RWPE1 (cell line): ENCODE measurements at regions not wholly inside any gene's neighbourhood (a gene's known extent, or its start where the extent isn't known, plus 50 kb on each side); places are given as distances from the start of the nearest gene placed in this dataset.

Experiments used
- CTCF ChIA-PET: fragments of 350-600 bp; sonication (Branson Sonifier 250); formaldehyde crosslinking; extraction: SDS; loops from one replicate; lab custom pipeline; 2021; lab: Yijun Ruan, JAX
- POLR2A ChIA-PET: fragments of 400-600 bp; formaldehyde crosslinking; extraction: SDS; loops from one replicate; lab custom pipeline; 2020; ENCODE audit warnings: antibody characterized with exemption; ENCODE audit not compliant: low non-redundant PET; lab: Yijun Ruan, JAX
- DNase-seq: peaks from one replicate; pipeline ENCODE4 v3.0.0; 2012; ENCODE audit warnings: low spot score
- H3K27ac ChIP-seq: fragments of 450-650 bp; 2 replicates; pipeline ENCODE4 v1.5.1; 2017
- CTCF ChIP-seq: fragments of 450-650 bp; conservative IDR thresholded peaks from 2 replicates; pipeline ENCODE4 v1.5.1; 2017; ENCODE audit warnings: low read depth, mild to moderate bottlenecking

- POLR2A ChIA-PET: no interaction called here
- no peak overlapping the region for H3K27ac ChIP-seq
- TF ChIP-seq CTCF: no peak
- DNase-seq: no peak
- CTCF ChIA-PET: no interaction called here
These were observed 276.7 kb upstream of the GRIA3 start for GRCh38 chrX:122907375-122907774.

- POLR2A ChIA-PET: no interaction called here
- no peak overlapping the region for H3K27ac ChIP-seq
- CTCF ChIA-PET: no interaction called here
- DNase-seq: no peak
- no peak for TF ChIP-seq CTCF
These were observed 273.4 kb upstream of the GRIA3 start for GRCh38 chrX:122910697-122911096.

GRCh38 chrX:122913134-122913533 is 270.9 kb upstream of the GRIA3 start:
- ChIA-PET POLR2A (no interaction called here), CTCF (interaction anchor here (0.7 kb wide), 1 partner anchor 279 kb away, joined by 3 read pairs; no protein-coding TSS in a partner anchor)
- DNase-seq: no peak
- no peak for TF ChIP-seq CTCF
- no peak overlapping the region for H3K27ac ChIP-seq

- H3K27ac ChIP-seq: no peak overlapping the region
- POLR2A ChIA-PET: no interaction called here
- no peak for TF ChIP-seq CTCF
- DNase-seq: no peak
- CTCF ChIA-PET: interaction anchor here (0.7 kb wide), 1 partner anchor 278 kb away, joined by 3 read pairs; no protein-coding TSS in a partner anchor
These were observed 270.3 kb upstream of the GRIA3 start for GRCh38 chrX:122913764-122914163.

GRCh38 chrX:122914256-122914655 is 269.8 kb upstream of the GRIA3 start:
- H3K27ac ChIP-seq: no peak overlapping the region
- POLR2A ChIA-PET: no interaction called here
- DNase-seq: no peak
- no peak for TF ChIP-seq CTCF
- CTCF ChIA-PET: no interaction called here

- no peak for DNase-seq
- no peak overlapping the region for H3K27ac ChIP-seq
- CTCF ChIA-PET: no interaction called here
- POLR2A ChIA-PET: no interaction called here
- no peak for TF ChIP-seq CTCF
These were observed 249.9 kb upstream of the GRIA3 start for GRCh38 chrX:122934131-122934530.

GRCh38 chrX:122940199-122940598 is 243.9 kb upstream of the GRIA3 start:
- TF ChIP-seq CTCF: no peak
- ChIA-PET POLR2A (no interaction called here), CTCF (no interaction called here)
- no peak for DNase-seq
- no peak overlapping the region for H3K27ac ChIP-seq
